Left hindlimb (tissue), 1 donor: ENCODE measurements at regions not wholly inside any gene's neighbourhood (a gene's known extent, or its start where the extent isn't known, plus 50 kb on each side); places are given as distances from the start of the nearest gene placed in this dataset.

Experiments
- DNase-seq: peaks from one replicate; pipeline ENCODE4 v3.0.0-alpha.2; 2018

GRCh38 chr1:184919892-184920291 lies 54.4 kb downstream of the NIBAN1 start:
- DNase-seq: no peak

GRCh38 chr1:184915463-184916090 lies 58.7 kb downstream of the NIBAN1 start:
- no peak for DNase-seq

- no peak for DNase-seq
Observed at GRCh38 chr1:184914149-184914548, 60.2 kb downstream of the NIBAN1 start.

DNA sequence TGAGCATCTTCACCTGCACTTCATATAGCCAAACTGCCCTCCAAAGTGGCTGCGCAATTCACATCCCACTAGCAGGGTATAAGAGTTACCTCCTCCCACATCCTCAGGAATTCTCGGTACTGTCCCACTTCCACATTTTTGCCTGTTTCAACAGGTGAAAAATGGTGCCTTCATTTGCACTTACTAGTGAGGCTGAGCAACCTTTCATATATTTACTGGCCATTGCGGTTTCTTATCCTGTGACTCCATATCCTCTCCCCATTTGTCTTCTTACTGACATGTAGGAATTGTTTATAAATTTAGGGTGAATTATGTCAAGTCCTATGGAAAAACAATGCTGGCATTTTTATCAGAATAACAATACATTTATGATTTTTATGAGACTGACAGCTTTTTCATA lies 61.9 kb downstream of the NIBAN1 start:
- no peak for DNase-seq

DNA sequence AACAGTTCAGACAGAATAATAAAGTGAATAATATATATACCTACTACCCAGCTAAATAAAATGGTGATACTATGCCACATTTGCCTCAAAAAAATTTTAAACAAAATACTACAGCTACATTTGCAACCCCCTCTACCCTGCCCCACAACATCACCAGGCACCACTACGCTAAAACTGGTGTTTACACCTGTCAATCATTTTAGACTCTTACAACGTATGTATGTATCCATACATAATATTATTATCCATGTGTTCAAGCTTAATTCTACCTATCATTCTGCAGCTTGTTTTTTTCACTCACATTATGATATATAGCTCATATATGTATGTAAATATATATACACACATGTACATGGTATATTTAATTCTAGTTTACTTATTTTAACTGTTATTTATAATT lies 62.5 kb downstream of the NIBAN1 start:
- no peak for DNase-seq

DNA sequence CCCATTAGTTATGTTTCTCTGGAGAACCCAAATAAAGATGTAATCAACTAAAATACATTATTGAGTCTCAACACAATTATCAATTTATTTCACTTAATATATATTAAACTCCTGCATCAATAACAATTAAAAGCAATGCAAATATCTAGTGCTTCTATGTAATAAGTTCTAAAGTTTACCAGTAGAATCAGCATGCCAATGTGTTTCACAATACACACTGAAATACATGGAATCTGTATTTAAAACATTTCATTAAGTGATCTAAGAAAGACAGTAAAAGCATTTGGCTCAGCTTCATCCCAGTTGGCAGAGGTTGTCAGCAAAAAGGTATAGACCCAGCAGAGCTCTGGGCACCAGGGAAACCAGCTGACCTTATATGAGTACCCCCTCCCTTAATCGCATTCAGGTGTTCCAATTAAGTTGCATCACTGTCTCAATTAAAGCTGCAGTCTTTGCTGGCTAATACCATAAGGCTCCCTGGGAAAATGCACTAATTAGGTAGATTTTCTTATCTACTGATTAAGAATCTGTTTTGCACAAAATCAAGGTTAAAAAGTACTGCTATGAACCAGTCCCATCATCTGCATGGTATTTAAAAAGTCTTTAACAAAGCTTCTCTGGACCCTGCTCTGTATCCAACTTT lies 63.1 kb downstream of the NIBAN1 start:
- DNase-seq: no peak

DNA sequence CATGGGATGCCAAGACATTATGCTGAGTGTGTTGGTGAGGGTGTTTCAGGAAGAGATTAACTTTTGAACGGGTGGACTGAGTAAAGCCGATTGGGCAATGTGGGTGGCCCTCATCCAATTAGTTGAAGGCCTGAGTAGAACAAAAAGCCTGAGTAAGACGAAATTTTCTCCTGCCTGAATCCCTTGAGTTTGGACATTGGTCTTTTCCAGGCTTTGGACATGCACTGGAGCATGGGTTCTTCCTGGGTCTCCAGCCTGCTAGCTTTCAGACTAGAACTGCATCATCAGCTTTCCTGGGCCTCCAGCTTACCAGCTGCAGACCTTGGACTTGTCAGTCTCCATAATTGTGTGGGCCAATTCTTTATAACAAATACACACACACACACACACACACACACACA lies 63.6 kb downstream of the NIBAN1 start:
- DNase-seq: no peak

GRCh38 chr1:184910005-184910404 lies 64.3 kb downstream of the NIBAN1 start:
- no peak for DNase-seq

- no peak for DNase-seq
Observed at GRCh38 chr1:184909019-184909418, 65.3 kb downstream of the NIBAN1 start.

GRCh38 chr1:184908506-184908905 lies 65.8 kb downstream of the NIBAN1 start:
- DNase-seq: no peak

DNA sequence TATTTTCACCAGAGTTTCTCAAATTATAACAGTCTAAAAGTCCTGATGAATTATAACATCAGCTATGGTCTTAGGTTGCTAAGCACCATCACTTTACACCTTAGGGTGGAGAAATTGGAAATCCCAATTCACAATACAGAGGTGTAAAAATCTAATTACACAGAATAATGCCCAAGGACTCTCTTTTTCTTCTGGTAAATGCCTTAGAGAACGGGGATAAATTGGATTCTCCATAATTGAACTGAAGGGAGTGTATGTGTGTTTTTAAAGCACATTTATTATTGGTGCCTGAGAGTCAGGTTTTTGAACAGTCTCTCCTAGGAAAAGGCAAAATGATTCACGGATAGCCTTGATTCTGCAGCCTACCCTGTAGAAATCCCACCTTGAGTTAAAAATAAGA lies 66.8 kb downstream of the NIBAN1 start:
- DNase-seq: no peak

- no peak for DNase-seq
Observed at GRCh38 chr1:184906761-184907160, 67.5 kb downstream of the NIBAN1 start.

GRCh38 chr1:184905601-184906322 lies 68.5 kb downstream of the NIBAN1 start:
- DNase-seq: no peak

- DNase-seq: no peak
Observed at GRCh38 chr1:184903111-184903692, 71.1 kb downstream of the NIBAN1 start.

- DNase-seq: no peak
Observed at GRCh38 chr1:184900507-184900906, 73.8 kb downstream of the NIBAN1 start.

- DNase-seq: no peak
Observed at GRCh38 chr1:184896000-184896399, 78.3 kb downstream of the NIBAN1 start.

- DNase-seq: no peak
Observed at GRCh38 chr1:184895086-184895485, 79.2 kb downstream of the NIBAN1 start.

DNA sequence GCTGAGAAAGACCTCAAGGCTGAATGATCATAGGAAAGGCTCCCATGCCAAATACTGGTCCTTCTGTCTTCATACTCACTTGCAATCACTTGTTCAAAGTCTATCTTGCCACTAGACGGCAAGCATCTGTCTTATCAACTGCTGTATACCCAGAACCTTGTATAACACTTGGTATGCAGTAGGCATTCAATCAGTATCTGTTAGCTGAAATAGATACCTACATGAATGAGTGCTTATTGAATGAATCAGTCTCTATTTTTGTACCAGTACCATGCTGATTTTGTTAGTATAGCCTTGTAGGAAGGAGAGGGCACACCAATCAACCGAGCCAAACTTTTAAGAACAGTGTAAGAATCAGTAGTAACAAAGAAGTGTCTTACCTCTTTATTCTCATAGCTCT lies 80.6 kb downstream of the NIBAN1 start:
- no peak for DNase-seq

DNA sequence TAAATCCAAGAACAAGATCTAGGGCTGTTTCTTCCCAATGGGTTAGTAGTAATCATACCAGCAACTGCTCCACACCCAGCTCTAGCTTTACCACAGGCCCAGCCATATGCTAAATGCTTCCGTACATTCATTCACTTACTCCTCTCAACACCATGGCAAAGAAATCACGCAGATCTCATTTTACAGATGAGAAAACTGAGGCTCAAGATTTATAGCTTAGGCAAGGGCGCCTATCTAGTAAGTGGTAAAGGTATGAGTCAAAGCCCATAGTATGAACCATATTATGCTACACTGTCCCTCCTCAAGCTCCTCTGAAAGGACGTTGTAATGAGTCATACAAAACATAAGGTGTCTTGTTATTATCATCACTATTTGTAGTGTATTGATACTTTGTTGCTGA lies 82.2 kb downstream of the NIBAN1 start:
- DNase-seq: no peak

GRCh38 chr1:184891440-184891839 lies 82.9 kb downstream of the NIBAN1 start:
- no peak for DNase-seq

- no peak for DNase-seq
Observed at GRCh38 chr1:184890539-184890973, 83.8 kb downstream of the NIBAN1 start.

DNA sequence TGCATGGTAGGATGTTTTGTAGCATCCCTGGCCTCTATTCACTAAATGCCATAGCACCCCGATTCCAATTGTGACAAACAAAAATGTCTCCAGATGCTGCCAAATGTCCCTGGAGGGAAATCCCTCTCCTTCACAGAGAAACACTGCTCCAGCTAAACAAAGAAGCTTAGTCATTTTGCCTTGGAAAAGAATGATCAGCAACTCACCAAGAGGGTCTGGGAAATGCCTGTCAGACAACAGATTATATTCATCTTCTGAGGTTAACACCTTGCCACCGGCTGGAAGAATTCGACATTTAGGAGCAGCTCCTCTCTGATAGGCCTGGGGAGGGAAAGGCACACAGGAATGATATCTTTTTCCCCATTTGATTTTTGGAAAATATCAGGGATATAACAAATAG lies 84.4 kb downstream of the NIBAN1 start:
- no peak for DNase-seq

- no peak for DNase-seq
Observed at GRCh38 chr1:184889166-184889565, 85.1 kb downstream of the NIBAN1 start.

DNA sequence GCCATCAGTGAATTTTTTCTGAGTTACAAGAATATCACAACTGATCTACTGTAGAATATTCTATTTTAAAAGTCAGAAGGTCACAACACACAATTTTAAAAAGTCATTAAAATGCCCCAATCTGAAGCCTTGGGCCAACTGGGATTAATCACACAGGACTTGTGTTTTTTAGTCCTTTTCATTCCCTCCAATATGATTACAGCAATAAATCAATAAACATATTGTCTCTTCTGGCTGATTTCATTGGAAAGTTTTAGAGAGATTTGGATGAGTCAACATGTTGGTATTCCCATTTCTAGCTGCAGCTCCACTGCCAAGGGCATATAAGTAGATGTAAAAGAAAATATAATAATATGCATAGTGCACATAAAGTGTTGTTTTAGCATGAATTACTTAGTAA lies 85.8 kb downstream of the NIBAN1 start:
- DNase-seq: no peak
